Neural cell (in vitro differentiated cells): ENCODE measurements at regions not wholly inside any gene's neighbourhood (a gene's known extent, or its start where the extent isn't known, plus 50 kb on each side); places are given as distances from the start of the nearest gene placed in this dataset.

Experiments used
- H2AFZ ChIP-seq: fragments of 200-600, 300-800 bp; sonication (generic), shearing (Covaris generic); 2 replicates; pipeline ENCODE4 v1.6.0; 2014; ENCODE audit warnings: low read depth, mild to moderate bottlenecking, antibody characterized with exemption, low read length, moderate library complexity
- H3F3A ChIP-seq: fragments of 200-600 bp; shearing (Covaris generic); 2 replicates; pipeline ENCODE4 v1.6.1; 2016; ENCODE audit warnings: mild to moderate bottlenecking, moderate library complexity, mixed read lengths, antibody characterized with exemption, low read length; ENCODE audit not compliant: insufficient read depth, poor library complexity, severe bottlenecking
- H3K27ac ChIP-seq: fragments of 200-600, 300-800 bp; sonication (generic), shearing (Covaris generic); 2 replicates; pipeline ENCODE4 v1.5.1; 2014; ENCODE audit warnings: mild to moderate bottlenecking, low read length, moderate library complexity
- H3K27me3 ChIP-seq: fragments of 300-800, 200-600 bp; sonication (generic), shearing (Covaris generic); 2 replicates; pipeline ENCODE4 v1.6.0; 2014; ENCODE audit warnings: mild to moderate bottlenecking, low read depth, low read length, moderate library complexity; ENCODE audit not compliant: insufficient read depth
- H3K36me3 ChIP-seq: fragments of 300-800, 200-600 bp; sonication (generic), shearing (Covaris generic); 2 replicates; pipeline ENCODE4 v1.5.1; 2014; ENCODE audit warnings: mild to moderate bottlenecking, antibody characterized with exemption, low read length, moderate library complexity; ENCODE audit not compliant: insufficient read depth
- H3K4me2 ChIP-seq: fragments of 300-800, 200-600 bp; sonication (generic), shearing (Covaris generic); 2 replicates; pipeline ENCODE4 v1.6.0; 2014; ENCODE audit warnings: mild to moderate bottlenecking, low read length
- H3K4me3 ChIP-seq: fragments of 300-800, 200-600 bp; sonication (generic), shearing (Covaris generic); 2 replicates; pipeline ENCODE4 v1.5.1; 2014; ENCODE audit warnings: mild to moderate bottlenecking, low read length, moderate library complexity
- H3K79me2 ChIP-seq: fragments of 200-600 bp; shearing (Covaris generic); replicated peaks from 2 replicates; pipeline ENCODE4 v1.6.0; 2014; ENCODE audit warnings: mild to moderate bottlenecking, low read length, moderate library complexity; ENCODE audit not compliant: insufficient read depth
- H3K9ac ChIP-seq: fragments of 300-800, 200-600 bp; sonication (generic), shearing (Covaris generic); 2 replicates; pipeline ENCODE4 v1.6.1; 2016; ENCODE audit warnings: mild to moderate bottlenecking, low read length, mixed read lengths
- H3K9me2 ChIP-seq: fragments of 200-600 bp; shearing (Covaris generic); 2 replicates; pipeline ENCODE4 v1.6.1; 2016; ENCODE audit warnings: mild to moderate bottlenecking, low read length, mixed read lengths; ENCODE audit not compliant: insufficient read depth
- H3K9me3 ChIP-seq: fragments of 200-600, 300-800 bp; sonication (generic), shearing (Covaris generic); 2 replicates; pipeline ENCODE4 v1.6.1; 2016; ENCODE audit warnings: mild to moderate bottlenecking, mixed run types, low read length, moderate library complexity, mixed read lengths
- H4K20me1 ChIP-seq: fragments of 200-600 bp; shearing (Covaris generic); 2 replicates; pipeline ENCODE4 v1.6.1; 2016; ENCODE audit warnings: mild to moderate bottlenecking, mixed run types; ENCODE audit not compliant: insufficient read depth
- EP300 ChIP-seq: fragments of 450-650 bp; conservative IDR thresholded peaks from 2 replicates; pipeline ENCODE4 v1.6.1; 2014; ENCODE audit warnings: antibody characterized with exemption, mild to moderate bottlenecking, moderate library complexity; ENCODE audit not compliant: poor library complexity, severe bottlenecking
- EZH2 ChIP-seq: fragments of 200-600, 300-800 bp; shearing (Covaris generic), sonication (generic); IDR thresholded peaks from 2 replicates; pipeline ENCODE4 v1.6.1; 2014; ENCODE audit warnings: antibody characterized with exemption, low read length, borderline replicate concordance, mild to moderate bottlenecking; ENCODE audit not compliant: insufficient read depth, poor library complexity, severe bottlenecking
- MXI1 ChIP-seq: fragments of 450-650 bp; conservative IDR thresholded peaks from 2 replicates; pipeline ENCODE4 v1.6.1; 2014; ENCODE audit warnings: antibody characterized with exemption, mild to moderate bottlenecking; ENCODE audit not compliant: poor library complexity, severe bottlenecking
- POLR2AphosphoS5 ChIP-seq: IDR thresholded peaks from 2 replicates; pipeline ENCODE4 v1.6.1; 2012
- RAD21 ChIP-seq: fragments of 450-650 bp; conservative IDR thresholded peaks from 2 replicates; pipeline ENCODE4 v1.6.1; 2014; ENCODE audit warnings: antibody characterized with exemption, mild to moderate bottlenecking, moderate library complexity
- SMC3 ChIP-seq: fragments of 450-650 bp; conservative IDR thresholded peaks from 2 replicates; pipeline ENCODE4 v1.6.1; 2014; ENCODE audit warnings: antibody characterized with exemption, mild to moderate bottlenecking, moderate library complexity; ENCODE audit not compliant: poor library complexity
- TAF1 ChIP-seq: IDR thresholded peaks from 2 replicates; pipeline ENCODE4 v1.6.1; 2012; ENCODE audit warnings: low read depth
- TF ChIP-seq, protein P1 (sequence below): fragments of 450-650 bp; IDR thresholded peaks from 2 replicates; pipeline ENCODE4 v1.5.1; 2014; ENCODE audit warnings: antibody characterized with exemption, mild to moderate bottlenecking, moderate library complexity; ENCODE audit not compliant: poor library complexity, severe bottlenecking
- TF ChIP-seq, protein P2 (sequence below): IDR thresholded peaks from 2 replicates; pipeline ENCODE4 v1.6.1; 2012; ENCODE audit warnings: borderline replicate concordance

DNA sequence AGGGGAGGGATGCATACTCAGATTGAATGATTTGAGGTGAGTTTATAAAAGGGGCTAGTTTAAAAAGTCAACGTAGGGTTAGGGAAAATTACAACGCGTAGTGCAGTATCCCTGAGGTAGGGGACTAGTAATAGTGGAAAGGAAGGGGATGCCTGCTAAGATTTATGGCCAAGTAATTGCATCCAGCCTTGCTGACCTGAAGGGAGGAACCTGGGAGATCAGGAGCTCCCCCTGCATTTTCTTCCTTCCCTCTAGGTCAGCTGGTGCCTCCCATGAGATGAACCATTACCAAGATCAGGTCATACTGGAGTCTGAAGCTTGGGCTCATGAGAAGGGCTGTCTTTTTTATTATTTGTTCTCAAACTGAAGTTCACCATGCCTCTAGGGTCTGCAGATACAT, 606.6 kb downstream of the TMEM114 start:
- Histone ChIP-seq H3K9ac (no peak overlapping the region), H3K4me2 (no peak overlapping the region), H3K27me3 (no peaks in the 10 kb centered on the region), H3K4me3 (no peak overlapping the region), H3F3A (no peaks in the 10 kb centered on the region), H3K9me3 (no peaks in the 10 kb centered on the region), H3K79me2 (no peaks in the 10 kb centered on the region), H4K20me1 (no peaks in the 10 kb centered on the region), H3K27ac (no peak overlapping the region), H2AFZ (no peak overlapping the region), H3K36me3 (no peaks in the 10 kb centered on the region), H3K9me2 (no peaks in the 10 kb centered on the region)
- TF ChIP-seq RAD21 (no peak), EZH2 (no peak), EP300 (no peak), TAF1 (no peak), SMC3 (no peak), POLR2AphosphoS5 (no peak), MXI1 (no peak)
- TF ChIP-seq, protein P1, sequence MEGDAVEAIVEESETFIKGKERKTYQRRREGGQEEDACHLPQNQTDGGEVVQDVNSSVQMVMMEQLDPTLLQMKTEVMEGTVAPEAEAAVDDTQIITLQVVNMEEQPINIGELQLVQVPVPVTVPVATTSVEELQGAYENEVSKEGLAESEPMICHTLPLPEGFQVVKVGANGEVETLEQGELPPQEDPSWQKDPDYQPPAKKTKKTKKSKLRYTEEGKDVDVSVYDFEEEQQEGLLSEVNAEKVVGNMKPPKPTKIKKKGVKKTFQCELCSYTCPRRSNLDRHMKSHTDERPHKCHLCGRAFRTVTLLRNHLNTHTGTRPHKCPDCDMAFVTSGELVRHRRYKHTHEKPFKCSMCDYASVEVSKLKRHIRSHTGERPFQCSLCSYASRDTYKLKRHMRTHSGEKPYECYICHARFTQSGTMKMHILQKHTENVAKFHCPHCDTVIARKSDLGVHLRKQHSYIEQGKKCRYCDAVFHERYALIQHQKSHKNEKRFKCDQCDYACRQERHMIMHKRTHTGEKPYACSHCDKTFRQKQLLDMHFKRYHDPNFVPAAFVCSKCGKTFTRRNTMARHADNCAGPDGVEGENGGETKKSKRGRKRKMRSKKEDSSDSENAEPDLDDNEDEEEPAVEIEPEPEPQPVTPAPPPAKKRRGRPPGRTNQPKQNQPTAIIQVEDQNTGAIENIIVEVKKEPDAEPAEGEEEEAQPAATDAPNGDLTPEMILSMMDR: no peak
- TF ChIP-seq, protein P2, sequence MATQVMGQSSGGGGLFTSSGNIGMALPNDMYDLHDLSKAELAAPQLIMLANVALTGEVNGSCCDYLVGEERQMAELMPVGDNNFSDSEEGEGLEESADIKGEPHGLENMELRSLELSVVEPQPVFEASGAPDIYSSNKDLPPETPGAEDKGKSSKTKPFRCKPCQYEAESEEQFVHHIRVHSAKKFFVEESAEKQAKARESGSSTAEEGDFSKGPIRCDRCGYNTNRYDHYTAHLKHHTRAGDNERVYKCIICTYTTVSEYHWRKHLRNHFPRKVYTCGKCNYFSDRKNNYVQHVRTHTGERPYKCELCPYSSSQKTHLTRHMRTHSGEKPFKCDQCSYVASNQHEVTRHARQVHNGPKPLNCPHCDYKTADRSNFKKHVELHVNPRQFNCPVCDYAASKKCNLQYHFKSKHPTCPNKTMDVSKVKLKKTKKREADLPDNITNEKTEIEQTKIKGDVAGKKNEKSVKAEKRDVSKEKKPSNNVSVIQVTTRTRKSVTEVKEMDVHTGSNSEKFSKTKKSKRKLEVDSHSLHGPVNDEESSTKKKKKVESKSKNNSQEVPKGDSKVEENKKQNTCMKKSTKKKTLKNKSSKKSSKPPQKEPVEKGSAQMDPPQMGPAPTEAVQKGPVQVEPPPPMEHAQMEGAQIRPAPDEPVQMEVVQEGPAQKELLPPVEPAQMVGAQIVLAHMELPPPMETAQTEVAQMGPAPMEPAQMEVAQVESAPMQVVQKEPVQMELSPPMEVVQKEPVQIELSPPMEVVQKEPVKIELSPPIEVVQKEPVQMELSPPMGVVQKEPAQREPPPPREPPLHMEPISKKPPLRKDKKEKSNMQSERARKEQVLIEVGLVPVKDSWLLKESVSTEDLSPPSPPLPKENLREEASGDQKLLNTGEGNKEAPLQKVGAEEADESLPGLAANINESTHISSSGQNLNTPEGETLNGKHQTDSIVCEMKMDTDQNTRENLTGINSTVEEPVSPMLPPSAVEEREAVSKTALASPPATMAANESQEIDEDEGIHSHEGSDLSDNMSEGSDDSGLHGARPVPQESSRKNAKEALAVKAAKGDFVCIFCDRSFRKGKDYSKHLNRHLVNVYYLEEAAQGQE: no peak

DNA sequence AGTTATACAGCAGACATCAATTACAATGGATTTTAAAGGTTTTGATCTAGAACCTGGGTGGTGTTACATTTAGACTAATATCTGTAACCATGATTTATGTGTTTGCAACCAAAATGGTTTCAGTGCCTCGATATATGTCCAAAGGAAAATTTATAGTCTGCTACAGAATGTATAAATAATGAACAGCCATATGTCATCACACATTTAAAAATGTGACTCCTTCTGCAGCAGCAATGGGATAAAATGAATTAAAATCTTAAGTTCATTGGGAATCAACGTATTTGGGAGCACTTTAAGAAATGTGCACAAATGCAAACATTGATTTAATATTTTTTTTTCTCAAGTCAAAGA, 610.2 kb downstream of the TMEM114 start:
- no peaks in the 10 kb centered on the region for H3K36me3 ChIP-seq
- no peak overlapping the region for H2AFZ ChIP-seq

More for the DNA sequence above, 610.2 kb downstream of the TMEM114 start:
- H3K9ac ChIP-seq: no peak overlapping the region
- no peaks in the 10 kb centered on the region for H4K20me1 ChIP-seq
- TF ChIP-seq POLR2AphosphoS5 (no peak), SMC3 (no peak), EZH2 (no peak), TAF1 (no peak), MXI1 (no peak), EP300 (no peak), RAD21 (no peak)
- TF ChIP-seq, protein P2: no peak
- TF ChIP-seq, protein P1: no peak
- no peak overlapping the region for H3K4me3 ChIP-seq
- H3K4me2 ChIP-seq: no peak overlapping the region
- no peak overlapping the region for H3K27ac ChIP-seq
- no peaks in the 10 kb centered on the region for H3K79me2 ChIP-seq
- H3K9me3 ChIP-seq: no peaks in the 10 kb centered on the region
- H3K27me3 ChIP-seq: no peaks in the 10 kb centered on the region
- no peaks in the 10 kb centered on the region for H3K9me2 ChIP-seq
- no peaks in the 10 kb centered on the region for H3F3A ChIP-seq
